HG03342 (cell line): ENCODE measurements at regions not wholly inside any gene's neighbourhood (a gene's known extent, or its start where the extent isn't known, plus 50 kb on each side); places are given as distances from the start of the nearest gene placed in this dataset.
"Not testable (repeated sequence)": the region's sequence is repeated elsewhere in the genome, so short reads cannot be mapped to it uniquely, and the experiment has no call there.

Experiments
- ATAC-seq: cut with Tn5 transposase; IDR thresholded peaks from one replicate; pipeline ENCODE4 v1.9.1; 2021; ENCODE audit warnings: mild to moderate bottlenecking, moderate library complexity; ENCODE audit not compliant: unreplicated experiment

- no peak for ATAC-seq
Measured at GRCh38 chr12:75631831-75632230, 120.4 kb upstream of the KRR1 start.

- ATAC-seq: no peak
Measured at GRCh38 chr12:75630091-75630490, 118.7 kb upstream of the KRR1 start.

- ATAC-seq: no peak
Measured at GRCh38 chr12:75628916-75629315, 117.5 kb upstream of the KRR1 start.

GRCh38 chr12:75628511-75628910 lies 117.1 kb upstream of the KRR1 start:
- no peak for ATAC-seq

GRCh38 chr12:75623631-75624154 lies 112.3 kb upstream of the KRR1 start:
- ATAC-seq: no peak

GRCh38 chr12:75622492-75622891 lies 111.1 kb upstream of the KRR1 start:
- ATAC-seq: no peak

- ATAC-seq: not testable (repeated sequence)
Measured at GRCh38 chr12:75614396-75614795, 103.0 kb upstream of the KRR1 start.

- ATAC-seq: no peak
Measured at GRCh38 chr12:75613981-75614380, 102.6 kb upstream of the KRR1 start.

- ATAC-seq: no peak
Measured at GRCh38 chr12:75611041-75611440, 99.6 kb upstream of the KRR1 start.

GRCh38 chr12:75606956-75607355 lies 95.5 kb upstream of the KRR1 start:
- ATAC-seq: no peak

- no peak for ATAC-seq
Measured at GRCh38 chr12:75606151-75606550, 94.7 kb upstream of the KRR1 start.

GRCh38 chr12:75603475-75603874 lies 92.1 kb upstream of the KRR1 start:
- ATAC-seq: no peak

GRCh38 chr12:75602106-75602505 lies 90.7 kb upstream of the KRR1 start:
- no peak for ATAC-seq

- no peak for ATAC-seq
Measured at GRCh38 chr12:75600146-75600545, 88.7 kb upstream of the KRR1 start.

- no peak for ATAC-seq
Measured at GRCh38 chr12:75599061-75599460, 87.7 kb upstream of the KRR1 start.

- ATAC-seq: no peak
Measured at GRCh38 chr12:75596406-75596805, 85.0 kb upstream of the KRR1 start.

- ATAC-seq: no peak
Measured at GRCh38 chr12:75592638-75593335, 81.4 kb upstream of the KRR1 start.

GRCh38 chr12:75592086-75592485 lies 80.7 kb upstream of the KRR1 start:
- ATAC-seq: no peak

GRCh38 chr12:75591628-75592027 lies 80.2 kb upstream of the KRR1 start:
- ATAC-seq: no peak

GRCh38 chr12:75589801-75590200 lies 78.4 kb upstream of the KRR1 start:
- no peak for ATAC-seq

GRCh38 chr12:75587340-75588106 lies 76.1 kb upstream of the KRR1 start:
- no peak for ATAC-seq

GRCh38 chr12:75585330-75585729 lies 73.9 kb upstream of the KRR1 start:
- no peak for ATAC-seq
